NCI-H2171 (cell line): ENCODE measurements at regions not wholly inside any gene's neighbourhood (a gene's known extent, or its start where the extent isn't known, plus 50 kb on each side); places are given as distances from the start of the nearest gene placed in this dataset.

ENCODE experiments used
- DNase-seq: peaks from one replicate; lab custom pipeline; 2025; lab: John Stamatoyannopoulos, UW

DNA sequence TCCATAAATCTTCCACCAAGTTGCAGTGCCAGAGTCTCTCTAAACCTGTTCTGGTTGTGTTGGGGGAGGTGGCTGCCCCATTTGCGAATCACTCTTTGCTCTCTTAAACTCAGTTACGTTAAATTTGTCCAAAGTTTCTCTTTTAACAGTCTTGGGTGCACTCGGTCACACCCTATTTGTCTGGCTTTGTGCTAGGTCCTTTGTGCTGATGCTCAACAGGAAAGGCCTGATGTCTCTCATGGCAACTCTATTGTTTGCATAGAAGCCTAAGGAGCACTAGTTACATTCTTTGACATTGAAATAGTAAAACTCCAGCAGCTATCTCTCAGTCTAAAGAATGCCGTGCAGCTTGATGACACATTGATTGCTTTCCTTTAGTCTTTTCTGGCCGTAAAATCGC lies 105.1 kb downstream of the TRMT11 start:
- DNase-seq: no peak

- DNase-seq: no peak
These were observed 106.8 kb downstream of the TRMT11 start for GRCh38 chr6:126093108-126093507.

DNA sequence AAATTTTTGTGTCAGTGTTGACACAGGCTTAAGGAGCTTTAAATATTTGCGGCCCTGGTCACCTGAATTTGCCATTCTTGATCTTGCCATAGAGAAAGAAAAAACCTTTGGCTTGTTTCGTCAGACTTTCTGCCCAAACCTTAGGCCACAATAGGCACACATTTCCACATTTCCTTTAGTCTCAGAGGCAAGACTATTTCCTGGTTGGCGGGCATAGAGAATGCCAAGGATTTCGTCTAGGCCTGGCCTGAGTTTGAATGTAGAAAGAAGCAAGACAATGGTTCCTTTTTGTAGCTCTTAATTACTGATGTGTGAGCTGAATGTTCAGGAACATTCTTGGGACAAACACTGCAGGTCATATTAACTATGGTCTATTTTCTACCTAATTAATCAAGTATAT lies 108.1 kb downstream of the TRMT11 start:
- DNase-seq: no peak

DNA sequence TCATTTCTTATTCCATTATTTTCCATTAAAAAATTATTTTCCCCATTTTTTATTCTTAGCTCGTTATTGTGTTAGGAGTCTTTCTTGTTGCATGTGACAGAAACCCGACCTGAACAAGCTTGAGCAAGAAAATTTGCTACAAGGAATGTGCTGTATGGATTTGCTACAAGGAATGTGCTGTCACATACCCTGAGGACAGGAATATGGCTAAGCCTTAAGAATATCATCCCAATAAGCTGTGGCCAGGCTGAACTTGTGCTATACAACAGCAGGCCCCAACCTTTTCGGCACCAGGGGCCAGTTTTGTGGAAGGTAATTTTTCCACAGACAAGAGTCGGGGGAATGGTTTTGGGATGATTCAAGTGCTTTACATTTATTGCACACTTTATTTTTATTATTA lies 114.0 kb downstream of the TRMT11 start:
- DNase-seq: no peak

DNA sequence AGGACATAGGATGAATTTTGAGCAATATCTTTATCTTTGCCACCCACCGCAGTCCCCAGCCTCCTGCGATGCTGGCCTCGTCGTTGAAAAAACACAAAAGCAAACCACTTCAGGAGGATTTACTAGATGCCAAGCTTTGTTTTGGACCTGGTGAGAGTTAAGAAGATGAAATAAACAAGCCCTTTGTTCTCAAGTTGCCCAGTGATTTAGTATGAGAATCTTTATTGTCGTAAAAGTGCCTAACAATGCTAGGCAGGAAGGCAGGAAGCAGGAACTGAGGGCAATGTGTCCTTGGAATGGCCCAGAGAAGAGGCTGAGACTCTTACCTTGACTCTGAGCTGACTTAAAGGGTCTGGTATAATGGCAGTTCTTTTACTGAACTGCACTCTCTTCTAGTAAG lies 116.0 kb downstream of the TRMT11 start:
- no peak for DNase-seq

- no peak for DNase-seq
These were observed 117.7 kb downstream of the TRMT11 start for GRCh38 chr6:126103993-126104392.

DNA sequence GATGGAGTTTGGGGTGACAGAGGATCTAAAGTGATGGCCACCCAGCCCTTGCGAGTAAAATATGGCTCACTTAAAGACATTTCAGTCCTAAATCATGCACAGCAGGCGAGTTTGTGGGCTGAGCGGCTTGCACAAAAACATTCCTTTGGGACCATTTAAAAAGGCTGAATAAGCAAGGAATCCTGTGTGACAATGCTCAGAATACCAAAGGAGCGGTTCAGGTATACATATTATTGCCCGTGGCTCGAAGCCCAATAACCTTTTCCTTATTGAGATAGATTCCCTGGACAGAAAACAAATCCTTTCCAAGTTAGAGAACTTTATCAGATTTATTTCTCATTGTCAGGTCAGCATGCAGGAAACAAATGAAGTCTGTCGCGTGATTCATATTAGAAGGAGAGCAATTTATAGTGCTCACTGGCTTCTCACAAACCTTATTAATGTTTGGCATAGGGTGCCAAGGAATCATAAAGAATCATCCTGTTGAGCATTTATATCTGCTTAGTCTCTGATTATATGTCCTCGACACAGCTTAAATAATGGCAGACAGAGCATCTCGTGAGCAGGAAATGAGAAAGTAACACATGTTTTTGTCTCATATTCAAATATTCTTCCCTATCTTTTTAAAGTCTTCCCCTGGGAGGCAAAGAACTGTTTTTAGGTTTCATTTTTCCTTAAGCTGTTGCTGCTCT lies 121.3 kb downstream of the TRMT11 start:
- no peak for DNase-seq

- no peak for DNase-seq
These were observed 124.4 kb downstream of the TRMT11 start for GRCh38 chr6:126110512-126111270.

DNA sequence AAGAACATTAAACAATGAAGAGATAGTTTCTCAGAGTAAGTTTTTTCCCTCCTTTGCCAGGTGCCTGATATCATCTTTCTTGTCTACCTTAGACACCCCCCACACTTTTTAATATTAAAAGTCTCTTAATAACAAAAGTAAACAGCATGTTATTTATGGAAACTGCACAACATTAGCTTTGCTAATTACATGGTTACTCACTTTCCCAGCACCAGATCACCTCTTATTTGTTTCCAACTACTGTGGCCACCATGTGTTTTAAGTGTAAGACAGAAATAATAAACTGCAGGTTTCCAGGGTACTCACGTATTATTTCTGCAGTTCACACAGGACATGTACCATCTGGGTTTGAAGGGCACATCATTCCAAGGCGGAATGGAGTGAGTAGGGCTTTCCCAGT lies 125.0 kb downstream of the TRMT11 start:
- no peak for DNase-seq

GRCh38 chr6:126112171-126112632 lies 125.9 kb downstream of the TRMT11 start:
- no peak for DNase-seq

DNA sequence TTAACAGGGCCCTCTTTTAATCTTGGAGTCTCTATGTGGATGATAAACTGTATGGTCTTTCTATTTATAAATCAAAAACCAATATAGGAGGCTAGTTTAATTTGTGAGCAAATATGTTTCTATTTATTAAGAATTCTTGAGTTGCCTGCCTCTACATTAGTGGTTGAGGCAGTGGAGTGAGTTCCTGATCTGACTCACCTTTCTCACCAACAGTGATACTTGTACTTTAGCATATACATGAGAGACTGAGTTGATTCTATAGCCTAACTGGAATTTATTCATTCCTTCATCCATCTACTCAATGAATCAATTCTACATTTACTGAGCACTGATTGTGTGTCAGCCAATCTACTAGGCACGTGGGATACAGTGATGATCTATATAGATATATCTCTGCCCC lies 126.9 kb downstream of the TRMT11 start:
- DNase-seq: no peak

GRCh38 chr6:126117251-126117650 lies 130.9 kb downstream of the TRMT11 start:
- DNase-seq: no peak

DNA sequence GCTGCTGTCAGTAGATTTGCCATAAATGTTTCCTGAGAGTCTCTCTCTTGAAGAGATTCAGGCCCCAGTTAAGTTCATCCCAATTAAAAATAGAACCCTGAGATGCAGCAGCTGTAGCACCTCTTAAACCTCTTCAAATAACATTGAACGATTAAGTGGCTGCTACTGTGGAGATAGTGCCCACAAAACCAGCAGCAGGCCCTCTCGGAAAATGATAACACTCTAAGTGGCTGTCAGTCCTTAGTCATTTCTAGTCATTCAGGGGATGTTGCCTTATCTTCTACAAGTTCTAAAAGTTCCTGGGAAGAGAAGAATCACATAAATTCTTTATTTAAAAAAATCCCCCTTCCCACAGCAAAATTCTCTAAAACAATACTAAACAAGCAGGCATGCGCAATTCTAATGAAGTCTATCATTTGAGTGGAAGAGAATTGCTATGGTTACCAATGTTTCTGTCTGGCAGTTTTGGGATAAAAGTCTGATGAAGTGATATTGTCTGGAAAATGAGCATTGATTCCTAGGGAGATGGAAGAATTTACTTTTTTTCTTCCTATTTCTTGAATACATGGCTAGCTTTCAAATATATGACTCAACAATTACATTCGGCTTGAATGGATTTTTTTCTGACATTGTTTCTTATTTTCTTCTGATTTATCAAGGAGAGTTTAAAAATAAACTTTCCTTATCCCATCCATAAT lies 131.9 kb downstream of the TRMT11 start:
- no peak for DNase-seq

- no peak for DNase-seq
These were observed 132.6 kb downstream of the TRMT11 start for GRCh38 chr6:126118936-126119335.

DNA sequence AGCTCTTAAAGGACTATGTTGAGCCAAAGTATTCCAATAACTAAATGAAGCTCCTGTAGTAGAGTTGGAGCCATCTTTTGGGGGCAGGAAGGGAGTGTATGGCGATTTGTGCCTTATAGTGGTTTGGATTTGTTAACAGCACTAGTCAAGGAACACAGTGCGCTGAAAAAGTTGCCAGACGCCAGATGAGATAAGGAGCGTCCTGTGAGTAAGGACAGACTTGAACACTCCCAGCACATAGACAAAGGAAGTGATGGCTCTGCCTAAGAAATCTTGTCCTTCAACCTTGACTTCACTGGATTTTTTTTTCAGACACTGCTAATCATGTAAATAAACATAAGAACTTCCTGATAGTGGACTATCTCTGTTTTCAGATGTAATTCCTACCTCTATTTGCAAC lies 136.9 kb downstream of the TRMT11 start:
- DNase-seq: no peak

DNA sequence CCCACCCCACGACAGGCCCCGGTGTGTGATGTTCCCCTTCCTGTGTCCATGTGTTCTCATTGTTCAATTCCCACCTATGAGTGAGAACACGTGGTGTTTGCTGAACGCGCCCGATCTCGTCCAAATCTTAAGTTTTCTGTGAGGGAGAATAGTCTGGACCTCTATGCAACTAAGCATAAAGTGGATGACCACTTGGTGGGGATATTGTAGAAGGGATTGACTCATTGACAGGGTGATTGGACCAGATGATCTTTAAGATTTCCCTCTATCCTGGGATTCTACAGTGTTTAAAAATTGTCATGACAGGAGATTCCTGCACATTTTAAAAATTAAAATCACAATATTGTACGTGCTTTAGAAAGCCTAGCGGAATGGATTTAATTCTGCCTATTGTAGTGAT lies 141.3 kb downstream of the TRMT11 start:
- DNase-seq: no peak

- DNase-seq: no peak
These were observed 144.9 kb downstream of the TRMT11 start for GRCh38 chr6:126131246-126131645.

DNA sequence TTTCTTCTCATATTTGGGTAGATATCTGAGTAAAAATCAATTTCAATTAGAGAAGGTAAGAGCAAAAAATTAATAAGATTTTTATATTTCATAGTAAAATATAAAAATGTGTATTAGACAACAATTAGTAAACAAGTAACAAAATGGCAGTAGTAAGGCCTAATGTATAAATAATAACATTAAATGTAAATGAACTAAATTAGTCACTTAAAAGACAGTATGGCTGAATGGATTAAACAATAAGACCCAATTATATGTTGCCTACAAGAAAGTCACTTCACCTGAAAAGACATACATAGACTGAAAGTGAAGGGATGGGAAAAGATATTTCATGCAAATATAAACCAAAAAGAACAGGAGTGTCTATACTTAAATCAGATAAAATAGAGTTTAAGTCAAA lies 147.6 kb downstream of the TRMT11 start:
- DNase-seq: no peak

DNA sequence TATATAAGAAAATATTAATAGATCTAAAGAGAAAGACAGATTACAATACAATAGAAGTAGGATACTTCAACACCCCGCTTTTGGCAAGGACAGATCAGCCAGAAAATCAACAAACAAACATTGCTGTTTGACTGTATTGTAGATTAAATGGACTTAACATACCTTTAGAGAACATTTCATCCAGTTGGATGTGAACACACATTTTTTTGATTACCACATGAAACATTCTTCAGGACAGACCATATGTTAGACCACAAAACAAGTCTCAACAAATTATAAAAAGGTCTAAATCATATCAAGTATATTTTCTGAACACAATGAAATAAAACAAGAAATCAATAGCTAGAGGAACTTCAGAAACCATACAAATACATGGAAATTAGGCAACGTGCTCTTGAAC lies 148.2 kb downstream of the TRMT11 start:
- DNase-seq: no peak

- no peak for DNase-seq
These were observed 153.7 kb downstream of the TRMT11 start for GRCh38 chr6:126140015-126140414.

DNA sequence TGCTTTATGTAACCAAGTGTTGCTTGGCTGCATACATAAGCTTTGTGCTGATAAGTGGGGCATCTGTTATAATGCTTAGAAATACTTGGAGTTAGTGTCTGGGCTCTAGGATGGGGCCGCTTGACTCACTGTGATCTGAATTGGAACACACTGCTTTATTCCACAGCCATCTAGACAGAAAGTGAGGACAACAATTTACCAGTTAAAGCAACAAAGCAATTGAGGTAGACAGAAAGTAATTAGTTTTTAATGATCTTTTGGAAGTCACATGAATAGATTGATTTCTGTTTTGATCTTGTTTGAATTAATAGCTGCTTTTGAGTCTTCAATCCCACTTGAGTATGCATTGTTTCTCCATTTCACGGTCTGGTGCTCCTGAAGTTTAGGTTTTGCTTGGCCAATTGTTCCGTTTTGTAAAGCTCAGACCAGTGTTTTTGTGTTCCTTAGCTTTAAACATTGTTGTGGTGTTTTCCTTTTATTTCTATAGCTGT lies 157.5 kb downstream of the TRMT11 start:
- DNase-seq: no peak

DNA sequence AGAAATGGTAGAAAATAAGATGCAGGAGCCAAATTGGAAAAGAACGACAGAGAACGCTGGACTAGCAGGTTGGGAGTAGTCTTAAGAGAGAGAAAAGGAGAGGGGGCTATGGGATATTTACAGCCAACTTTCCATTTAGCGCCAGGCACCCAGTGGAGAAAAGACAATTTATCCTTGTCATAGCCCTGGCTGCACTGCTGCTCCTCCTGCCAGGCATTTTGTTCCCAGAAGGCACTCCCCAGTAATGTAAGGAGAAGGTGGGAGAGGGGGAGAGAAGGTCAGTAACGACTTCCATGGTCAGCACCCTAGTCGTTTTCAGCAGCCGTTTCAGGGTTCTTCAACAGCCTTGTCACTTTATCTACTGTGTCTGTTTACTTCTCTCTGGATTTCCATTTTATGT lies 159.0 kb downstream of the TRMT11 start:
- no peak for DNase-seq

DNA sequence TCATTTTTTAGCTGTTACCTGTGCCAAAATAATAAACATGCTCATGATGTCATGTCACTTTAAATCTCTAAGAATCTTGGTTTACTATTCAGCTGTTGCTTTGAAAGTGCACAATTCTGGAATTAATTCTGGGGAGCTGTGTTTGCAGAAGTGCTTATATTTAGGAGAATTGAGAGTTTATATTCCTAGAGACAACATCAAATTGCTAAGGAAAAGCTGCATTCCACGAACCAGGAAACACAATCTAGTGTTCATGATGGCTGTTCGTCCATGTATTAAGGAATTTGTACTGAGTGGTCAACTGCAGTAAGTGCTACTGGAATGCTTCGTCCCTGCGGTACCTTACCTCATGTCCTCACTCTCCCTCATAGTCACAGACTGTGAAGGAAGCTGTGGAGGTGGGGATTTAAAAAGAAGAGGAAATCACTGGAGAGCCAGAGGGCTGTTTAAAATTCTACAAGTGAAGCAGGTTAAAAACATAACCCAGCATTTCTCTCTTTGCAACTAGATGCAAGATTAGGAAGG lies 161.0 kb downstream of the TRMT11 start:
- DNase-seq: no peak
